Spleen (tissue), 7 donors: ENCODE measurements at regions not wholly inside any gene's neighbourhood (a gene's known extent, or its start where the extent isn't known, plus 50 kb on each side); places are given as distances from the start of the nearest gene placed in this dataset.

Experiments
- POLR2AphosphoS5 ChIP-seq, 3 donors: sonication (generic); formaldehyde crosslinking; IDR thresholded peaks; one replicate each; pipeline ENCODE4 v1.5.1; 2017; ENCODE audit warnings: antibody characterized with exemption in 3 of 3
- TF ChIP-seq, protein P1 (sequence below), 11 experiments: fragments of 200-600 bp in 7 of 11; fragments of 450-650 bp in 4 of 11; sonication (generic) in 4 of 11; IDR thresholded peaks in 8 of 11; conservative IDR thresholded peaks in 3 of 11; 1 replicate in 7 of 11; 2 replicates in 4 of 11; pipeline versions ENCODE4 v1.4.0 to v1.8.0; 2016 to 2021; ENCODE audit warnings: antibody characterized with exemption in 11 of 11, inconsistent platforms in 4 of 11, mild to moderate bottlenecking in 1 of 11
- donor health status: DM: no; HTN: no; CAD: no; lungs with moderate emphysema.
- donor health status: DM: no; HTN: no; CAD: no.
- donor health status: DM: no; HTN: no; CAD: no.

GRCh38 chr5:33230467-33231078 lies 210.2 kb upstream of the TARS1 start:
- TF ChIP-seq POLR2AphosphoS5 (IDR thresholded peaks at IDR 0.05): no peak
- TF ChIP-seq, protein P1, sequence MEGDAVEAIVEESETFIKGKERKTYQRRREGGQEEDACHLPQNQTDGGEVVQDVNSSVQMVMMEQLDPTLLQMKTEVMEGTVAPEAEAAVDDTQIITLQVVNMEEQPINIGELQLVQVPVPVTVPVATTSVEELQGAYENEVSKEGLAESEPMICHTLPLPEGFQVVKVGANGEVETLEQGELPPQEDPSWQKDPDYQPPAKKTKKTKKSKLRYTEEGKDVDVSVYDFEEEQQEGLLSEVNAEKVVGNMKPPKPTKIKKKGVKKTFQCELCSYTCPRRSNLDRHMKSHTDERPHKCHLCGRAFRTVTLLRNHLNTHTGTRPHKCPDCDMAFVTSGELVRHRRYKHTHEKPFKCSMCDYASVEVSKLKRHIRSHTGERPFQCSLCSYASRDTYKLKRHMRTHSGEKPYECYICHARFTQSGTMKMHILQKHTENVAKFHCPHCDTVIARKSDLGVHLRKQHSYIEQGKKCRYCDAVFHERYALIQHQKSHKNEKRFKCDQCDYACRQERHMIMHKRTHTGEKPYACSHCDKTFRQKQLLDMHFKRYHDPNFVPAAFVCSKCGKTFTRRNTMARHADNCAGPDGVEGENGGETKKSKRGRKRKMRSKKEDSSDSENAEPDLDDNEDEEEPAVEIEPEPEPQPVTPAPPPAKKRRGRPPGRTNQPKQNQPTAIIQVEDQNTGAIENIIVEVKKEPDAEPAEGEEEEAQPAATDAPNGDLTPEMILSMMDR (IDR thresholded peaks at IDR 0.05 in 8 of 11, conservative IDR thresholded peaks at IDR 0.05 in 3 of 11): no peak
